H9 (cell line): ENCODE measurements at regions not wholly inside any gene's neighbourhood (a gene's known extent, or its start where the extent isn't known, plus 50 kb on each side); places are given as distances from the start of the nearest gene placed in this dataset.

Experiments
- DNase-seq: peaks from one replicate; pipeline ENCODE4 v3.0.0-alpha.2; 2017
- H2AFZ ChIP-seq: one replicate; pipeline ENCODE4 v1.6.1; 2013; ENCODE audit warnings: mild to moderate bottlenecking, low read length, control low read depth, moderate library complexity
- H2AK5ac ChIP-seq: 2 replicates; pipeline ENCODE4 v1.6.1; 2013; ENCODE audit warnings: low read length, control low read depth, mixed read lengths; ENCODE audit not compliant: insufficient read length
- H2BK120ac ChIP-seq: one replicate; pipeline ENCODE4 v1.6.1; 2013; ENCODE audit warnings: low read depth, mild to moderate bottlenecking, low read length, control low read depth, inconsistent platforms; ENCODE audit not compliant: poor library complexity, severe bottlenecking
- H2BK12ac ChIP-seq: 2 replicates; pipeline ENCODE4 v1.6.1; 2013; ENCODE audit warnings: low read length, control low read depth, mixed read lengths, low read depth; ENCODE audit not compliant: insufficient read length
- H2BK15ac ChIP-seq: 2 replicates; pipeline ENCODE4 v1.6.1; 2013; ENCODE audit warnings: low read depth, low read length, control low read depth
- H2BK20ac ChIP-seq: one replicate; pipeline ENCODE4 v1.6.1; 2013; ENCODE audit warnings: low read depth, mild to moderate bottlenecking, low read length, control low read depth, inconsistent platforms; ENCODE audit not compliant: poor library complexity, severe bottlenecking
- H2BK5ac ChIP-seq: 2 replicates; pipeline ENCODE4 v1.6.1; 2013; ENCODE audit warnings: low read length, control low read depth, mixed read lengths; ENCODE audit not compliant: insufficient read length
- H3K14ac ChIP-seq: 2 replicates; pipeline ENCODE4 v1.6.1; 2013; ENCODE audit warnings: low read length, control low read depth; ENCODE audit not compliant: insufficient read depth
- H3K18ac ChIP-seq: 2 replicates; pipeline ENCODE4 v1.6.1; 2013; ENCODE audit warnings: low read depth, mild to moderate bottlenecking, mixed read lengths, low read length, control low read depth; ENCODE audit not compliant: insufficient read length
- H3K23ac ChIP-seq: 2 replicates; pipeline ENCODE4 v1.6.1; 2013; ENCODE audit warnings: low read length, control low read depth, mixed read lengths, low read depth; ENCODE audit not compliant: insufficient read length
- H3K23me2 ChIP-seq: 2 replicates; pipeline ENCODE4 v1.6.1; 2013; ENCODE audit warnings: low read depth, mild to moderate bottlenecking, mixed read lengths, low read length, control low read depth; ENCODE audit not compliant: insufficient read length, poor library complexity, severe bottlenecking
- H3K27ac ChIP-seq: 2 replicates; pipeline ENCODE4 v1.5.1; 2013; ENCODE audit warnings: low read length, control low read depth, mixed read lengths, low read depth; ENCODE audit not compliant: insufficient read length
- H3K27me3 ChIP-seq: 2 replicates; pipeline ENCODE4 v1.6.1; 2013; ENCODE audit warnings: low read length, control low read depth, inconsistent platforms; ENCODE audit not compliant: insufficient read depth
- H3K4ac ChIP-seq: 2 replicates; pipeline ENCODE4 v1.6.1; 2013; ENCODE audit warnings: low read depth, mild to moderate bottlenecking, control low read depth, inconsistent platforms, low read length, moderate library complexity
- H3K4me1 ChIP-seq: 2 replicates; pipeline ENCODE4 v1.6.1; 2013; ENCODE audit warnings: low read length, control low read depth, inconsistent platforms; ENCODE audit not compliant: insufficient read depth
- H3K4me2 ChIP-seq: 2 replicates; pipeline ENCODE4 v1.6.1; 2013; ENCODE audit warnings: low read length, control low read depth, mixed read lengths; ENCODE audit not compliant: insufficient read length, insufficient read depth
- H3K56ac ChIP-seq: 2 replicates; pipeline ENCODE4 v1.6.1; 2013; ENCODE audit warnings: low read depth, mild to moderate bottlenecking, mixed read lengths, low read length, control low read depth; ENCODE audit not compliant: insufficient read length
- H3K79me1 ChIP-seq: 2 replicates; pipeline ENCODE4 v1.6.1; 2013; ENCODE audit warnings: low read depth, mild to moderate bottlenecking, moderate library complexity, low read length, control low read depth, inconsistent platforms; ENCODE audit not compliant: insufficient read depth, poor library complexity, severe bottlenecking
- H3K79me2 ChIP-seq: 2 replicates; pipeline ENCODE4 v1.6.1; 2013; ENCODE audit warnings: low read length, control low read depth, inconsistent platforms; ENCODE audit not compliant: insufficient read depth
- H3K9ac ChIP-seq: 2 replicates; pipeline ENCODE4 v1.6.1; 2013; ENCODE audit warnings: low read length, control low read depth, mixed read lengths; ENCODE audit not compliant: insufficient read length; ENCODE audit errors: extremely low read depth
- H3K9me3 ChIP-seq: one replicate; pipeline ENCODE4 v1.6.1; 2013; ENCODE audit warnings: low read depth, low read length, inconsistent platforms; ENCODE audit not compliant: control insufficient read depth
- H3T11ph ChIP-seq: one replicate; pipeline ENCODE4 v1.6.1; 2013; ENCODE audit warnings: mild to moderate bottlenecking, low read length, control low read depth, inconsistent platforms
- H4K20me1 ChIP-seq: one replicate; pipeline ENCODE4 v1.6.1; 2013; ENCODE audit not compliant: control insufficient read depth, insufficient read length, insufficient read depth
- H4K5ac ChIP-seq: 2 replicates; pipeline ENCODE4 v1.6.1; 2013; ENCODE audit warnings: low read depth, mild to moderate bottlenecking, mixed read lengths, low read length, control low read depth; ENCODE audit not compliant: insufficient read length
- H4K8ac ChIP-seq: replicated peaks from 2 replicates; pipeline ENCODE4 v1.6.1; 2013; ENCODE audit warnings: low read length, control low read depth, mixed read lengths, low read depth; ENCODE audit not compliant: insufficient read length
- H4K91ac ChIP-seq: 2 replicates; pipeline ENCODE4 v1.6.1; 2013; ENCODE audit warnings: low read depth, mild to moderate bottlenecking, moderate library complexity, mixed read lengths, low read length, control low read depth; ENCODE audit not compliant: insufficient read length
- H3K27ac Mint-ChIP-seq, 3 experiments: 2 replicates in 2 of 3; 3 replicates in 1 of 3; pipeline ENCODE4 v1.8.0; 2020 to 2021; ENCODE audit warnings: mixed read lengths in 3 of 3, mild to moderate bottlenecking in 1 of 3, moderate library complexity in 1 of 3
- H3K27me3 Mint-ChIP-seq: 2 replicates; pipeline ENCODE4 v1.8.0; 2021; ENCODE audit warnings: low read depth, mild to moderate bottlenecking, moderate library complexity, mixed read lengths
- H3K36me3 Mint-ChIP-seq, 3 experiments: 2 replicates in 2 of 3; 3 replicates in 1 of 3; pipeline ENCODE4 v1.8.0; 2020 to 2021; ENCODE audit warnings: low read depth in 3 of 3, mixed read lengths in 3 of 3; ENCODE audit not compliant: insufficient read depth in 1 of 3
- H3K4me1 Mint-ChIP-seq, 2 experiments: 2 replicates each; pipeline ENCODE4 v1.8.0; 2020; ENCODE audit warnings: mixed read lengths in 2 of 2
- H3K4me3 Mint-ChIP-seq, 2 experiments: 2 replicates in 1 of 2; 3 replicates in 1 of 2; pipeline ENCODE4 v1.8.0; 2020 to 2021; ENCODE audit warnings: mild to moderate bottlenecking in 2 of 2, mixed read lengths in 2 of 2, moderate library complexity in 1 of 2
- H3K9me3 Mint-ChIP-seq, 2 experiments: 2 replicates in 1 of 2; 3 replicates in 1 of 2; pipeline ENCODE4 v1.8.0; 2020; ENCODE audit warnings: mild to moderate bottlenecking in 2 of 2, mixed read lengths in 2 of 2, moderate library complexity in 1 of 2
- WGBS: extraction: QIAGEN DNeasy Blood & Tissue Kit; methylation state at CpG from one replicate; pipeline ENCODE4 v1.1.7; 2013; ENCODE audit warnings: missing lambda C conversion rate, low lambda C conversion rate, mixed read lengths; ENCODE audit not compliant: insufficient read length; ENCODE audit errors: extremely low coverage; 5-methylcytosine and 5-hydroxymethylcytosine counted together
- TF ChIP-seq, protein P1 (sequence below): fragments of 200-600 bp; sonication (generic); conservative IDR thresholded peaks from 3 replicates; pipeline ENCODE4 v1.8.0; 2021; ENCODE audit warnings: antibody characterized with exemption, mild to moderate bottlenecking

DNA sequence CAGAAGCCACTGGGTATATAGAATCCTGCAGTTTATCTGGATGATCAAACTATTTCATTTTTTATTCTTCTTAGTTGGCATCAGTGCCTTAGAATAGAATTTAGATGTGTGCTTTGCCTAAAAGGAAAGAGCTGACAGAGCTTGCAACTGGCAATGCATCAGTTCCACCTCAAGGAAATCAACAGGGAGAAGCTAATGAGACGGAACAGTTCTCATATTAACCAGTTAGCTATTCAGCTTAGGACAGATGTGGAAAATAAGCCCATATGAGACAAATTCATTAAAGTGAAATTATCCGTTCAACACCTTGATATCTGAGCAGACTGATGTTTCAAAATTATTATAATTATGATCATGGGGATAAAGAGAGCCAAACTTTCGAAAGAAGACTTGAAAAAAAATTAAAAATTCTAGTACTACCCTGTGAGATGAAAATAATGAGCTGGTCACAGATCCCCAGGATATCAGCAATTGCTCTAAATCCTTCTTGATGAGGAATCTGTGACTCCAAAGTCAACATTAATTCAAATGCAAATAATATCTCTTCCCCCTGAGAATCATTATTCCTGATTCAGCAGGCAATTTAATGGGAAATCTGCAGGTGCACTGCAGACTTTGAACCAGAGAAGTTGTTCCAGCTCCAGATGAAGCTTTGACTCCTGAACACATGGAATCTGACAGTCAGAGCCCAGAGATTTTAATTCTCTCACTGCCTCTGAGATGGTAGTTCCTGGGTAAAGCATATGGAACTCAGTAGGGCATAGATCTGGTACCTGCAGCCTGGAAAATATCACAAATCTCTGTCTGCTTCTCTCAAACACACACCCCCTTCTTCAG is 486.8 kb downstream of the FOXO1 start:
- H2AK5ac ChIP-seq = no peak overlapping the region
- no peak overlapping the region for H4K91ac ChIP-seq
- DNase-seq = no peak
- H4K8ac ChIP-seq = no peak overlapping the region
- no peaks in the 10 kb centered on the region for H3K23me2 ChIP-seq
- no peak overlapping the region for H3T11ph ChIP-seq
- no peak overlapping the region for H2AFZ ChIP-seq
- H3K79me2 ChIP-seq = no peaks in the 10 kb centered on the region
- no peak overlapping the region for H2BK15ac ChIP-seq
- no peak overlapping the region for H3K4me3 Mint-ChIP-seq
- H3K27me3 ChIP-seq = no peaks in the 10 kb centered on the region
- H3K27me3 Mint-ChIP-seq = peaks cover 43% of the 10 kb centered on the region
- H3K79me1 ChIP-seq = no peaks in the 10 kb centered on the region
- H3K27ac ChIP-seq = no peak overlapping the region
- H3K4me2 ChIP-seq = no peak overlapping the region
- no peaks in the 10 kb centered on the region for H3K36me3 Mint-ChIP-seq
- H3K9me3 Mint-ChIP-seq = no peaks in the 10 kb centered on the region
- no peak overlapping the region for H2BK120ac ChIP-seq
- H3K4me1 Mint-ChIP-seq = peaks cover 0 to 10% of the 10 kb centered on the region in 2 experiments; a peak in 1 of 4 replicates
- H3K4me1 ChIP-seq = no peaks in the 10 kb centered on the region
- WGBS = no CpG with 5 or more reads among the region's 3 CpGs
- H2BK20ac ChIP-seq = no peak overlapping the region
- TF ChIP-seq, protein P1, sequence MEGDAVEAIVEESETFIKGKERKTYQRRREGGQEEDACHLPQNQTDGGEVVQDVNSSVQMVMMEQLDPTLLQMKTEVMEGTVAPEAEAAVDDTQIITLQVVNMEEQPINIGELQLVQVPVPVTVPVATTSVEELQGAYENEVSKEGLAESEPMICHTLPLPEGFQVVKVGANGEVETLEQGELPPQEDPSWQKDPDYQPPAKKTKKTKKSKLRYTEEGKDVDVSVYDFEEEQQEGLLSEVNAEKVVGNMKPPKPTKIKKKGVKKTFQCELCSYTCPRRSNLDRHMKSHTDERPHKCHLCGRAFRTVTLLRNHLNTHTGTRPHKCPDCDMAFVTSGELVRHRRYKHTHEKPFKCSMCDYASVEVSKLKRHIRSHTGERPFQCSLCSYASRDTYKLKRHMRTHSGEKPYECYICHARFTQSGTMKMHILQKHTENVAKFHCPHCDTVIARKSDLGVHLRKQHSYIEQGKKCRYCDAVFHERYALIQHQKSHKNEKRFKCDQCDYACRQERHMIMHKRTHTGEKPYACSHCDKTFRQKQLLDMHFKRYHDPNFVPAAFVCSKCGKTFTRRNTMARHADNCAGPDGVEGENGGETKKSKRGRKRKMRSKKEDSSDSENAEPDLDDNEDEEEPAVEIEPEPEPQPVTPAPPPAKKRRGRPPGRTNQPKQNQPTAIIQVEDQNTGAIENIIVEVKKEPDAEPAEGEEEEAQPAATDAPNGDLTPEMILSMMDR = no peak
- H2BK5ac ChIP-seq = no peak overlapping the region
- H3K9me3 ChIP-seq = no peaks in the 10 kb centered on the region
- no peak overlapping the region for H3K14ac ChIP-seq
- H3K4ac ChIP-seq = no peak overlapping the region
- H2BK12ac ChIP-seq = no peak overlapping the region
- no peak overlapping the region for H3K56ac ChIP-seq
- no peak overlapping the region for H3K27ac Mint-ChIP-seq
- no peaks in the 10 kb centered on the region for H4K20me1 ChIP-seq
- no peak overlapping the region for H3K23ac ChIP-seq
- H3K18ac ChIP-seq = no peak overlapping the region
- no peak overlapping the region for H3K9ac ChIP-seq
- no peak overlapping the region for H4K5ac ChIP-seq
